B cell (primary cell): ENCODE measurements at regions not wholly inside any gene's neighbourhood (a gene's known extent, or its start where the extent isn't known, plus 50 kb on each side); places are given as distances from the start of the nearest gene placed in this dataset.

Experiments used
- EZH2 ChIP-seq: IDR thresholded peaks from 2 replicates; pipeline ENCODE4 v1.6.1; 2012; ENCODE audit warnings: borderline replicate concordance, low read depth, mild to moderate bottlenecking, moderate library complexity, low read length; ENCODE audit not compliant: insufficient read depth, poor library complexity, severe bottlenecking
- TF ChIP-seq, protein P1 (sequence below): fragments of 200-600 bp; IDR thresholded peaks from one replicate; pipeline ENCODE4 v1.8.0; 2022; ENCODE audit warnings: antibody characterized with exemption, mild to moderate bottlenecking

GRCh38 chr14:38964630-38965029, 138.4 kb downstream of the SEC23A start:
- TF ChIP-seq, protein P1, sequence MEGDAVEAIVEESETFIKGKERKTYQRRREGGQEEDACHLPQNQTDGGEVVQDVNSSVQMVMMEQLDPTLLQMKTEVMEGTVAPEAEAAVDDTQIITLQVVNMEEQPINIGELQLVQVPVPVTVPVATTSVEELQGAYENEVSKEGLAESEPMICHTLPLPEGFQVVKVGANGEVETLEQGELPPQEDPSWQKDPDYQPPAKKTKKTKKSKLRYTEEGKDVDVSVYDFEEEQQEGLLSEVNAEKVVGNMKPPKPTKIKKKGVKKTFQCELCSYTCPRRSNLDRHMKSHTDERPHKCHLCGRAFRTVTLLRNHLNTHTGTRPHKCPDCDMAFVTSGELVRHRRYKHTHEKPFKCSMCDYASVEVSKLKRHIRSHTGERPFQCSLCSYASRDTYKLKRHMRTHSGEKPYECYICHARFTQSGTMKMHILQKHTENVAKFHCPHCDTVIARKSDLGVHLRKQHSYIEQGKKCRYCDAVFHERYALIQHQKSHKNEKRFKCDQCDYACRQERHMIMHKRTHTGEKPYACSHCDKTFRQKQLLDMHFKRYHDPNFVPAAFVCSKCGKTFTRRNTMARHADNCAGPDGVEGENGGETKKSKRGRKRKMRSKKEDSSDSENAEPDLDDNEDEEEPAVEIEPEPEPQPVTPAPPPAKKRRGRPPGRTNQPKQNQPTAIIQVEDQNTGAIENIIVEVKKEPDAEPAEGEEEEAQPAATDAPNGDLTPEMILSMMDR: no peak
- no peak for TF ChIP-seq EZH2
